ENCODE measurements at regions not wholly inside any gene's neighbourhood (a gene's known extent, or its start where the extent isn't known, plus 50 kb on each side); places are given as distances from the start of the nearest gene placed in this dataset.
"Not testable (repeated sequence)": the region's sequence is repeated elsewhere in the genome, so short reads cannot be mapped to it uniquely, and the experiment has no call there.

- H3K27me3 ChIP-seq = no peaks in the 10 kb centered on the region
- H3K27ac ChIP-seq = no peak overlapping the region
- DNase-seq = no peak
- H3K4me3 ChIP-seq = no peak overlapping the region
- 73 to 83% methylated on average over 1 to 3 of the region's 3 CpGs for WGBS, 2 donors (ENCODE audit: low coverage in 1 of 2)
- no peaks in the 10 kb centered on the region for H3K4me1 ChIP-seq
- H3K36me3 ChIP-seq = no peaks in the 10 kb centered on the region
- in situ Hi-C loops (cut with MboI; ENCODE audit: low pct_ligation_motif_present in 1 of 4, low pct_unique_long_range_greater_than_20kb in 1 of 4, low sequenced_read_pairs in 3 of 4) (no loop called here), intact Hi-C loops (cut with DNase I; ENCODE audit: low total_unique reads) (no loop called here)
- H3K9me3 ChIP-seq = no peaks in the 10 kb centered on the region
- no peak for TF ChIP-seq EP300 (IDR thresholded peaks at IDR 0.05; ENCODE audit: low read depth)
- no peak for TF ChIP-seq POLR2A (IDR thresholded peaks at IDR 0.05)
- no peak for TF ChIP-seq POLR2AphosphoS5 (IDR thresholded peaks at IDR 0.05)
- TF ChIP-seq CTCF (IDR thresholded peaks at IDR 0.05) = no peak
Observed at GRCh38 chr9:7636838-7637467, 162.6 kb downstream of the DMAC1 start.

DNA sequence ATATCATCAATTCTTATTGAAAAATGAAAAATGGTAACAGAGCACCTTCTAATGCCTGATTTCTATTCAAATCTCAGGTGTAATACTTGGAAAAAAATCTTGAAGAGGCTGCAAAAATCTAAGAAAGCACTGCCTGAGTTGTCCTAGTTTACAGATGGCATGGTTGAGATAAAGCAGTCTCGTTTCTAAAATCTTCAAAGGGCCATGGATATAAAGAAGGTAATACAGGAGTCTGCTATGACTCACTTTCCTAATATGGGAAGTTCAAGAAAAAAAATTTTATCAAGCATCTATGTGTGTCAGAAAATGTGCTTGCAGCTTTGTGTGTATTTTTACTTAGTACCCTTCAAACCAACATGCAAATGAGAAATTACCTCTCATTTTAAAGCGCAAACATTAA, 163.3 kb downstream of the DMAC1 start:
- in situ Hi-C loops (cut with MboI; ENCODE audit: low pct_ligation_motif_present in 1 of 4, low pct_unique_long_range_greater_than_20kb in 1 of 4, low sequenced_read_pairs in 3 of 4) (no loop called here), intact Hi-C loops (cut with DNase I; ENCODE audit: low total_unique reads) (no loop called here)
- DNase-seq = no peak
- Histone ChIP-seq H3K27me3 (no peaks in the 10 kb centered on the region), H3K27ac (no peak overlapping the region), H3K4me3 (no peak overlapping the region), H3K36me3 (no peaks in the 10 kb centered on the region), H3K9me3 (no peaks in the 10 kb centered on the region), H3K4me1 (no peaks in the 10 kb centered on the region)
- no peak for TF ChIP-seq POLR2A (IDR thresholded peaks at IDR 0.05)
- TF ChIP-seq EP300 (IDR thresholded peaks at IDR 0.05; ENCODE audit: low read depth) = no peak
- no peak for TF ChIP-seq POLR2AphosphoS5 (IDR thresholded peaks at IDR 0.05)
- WGBS, 2 donors (ENCODE audit: low coverage in 1 of 2) = 58 to 74% methylated on average over 2 of the region's 2 CpGs

DNA sequence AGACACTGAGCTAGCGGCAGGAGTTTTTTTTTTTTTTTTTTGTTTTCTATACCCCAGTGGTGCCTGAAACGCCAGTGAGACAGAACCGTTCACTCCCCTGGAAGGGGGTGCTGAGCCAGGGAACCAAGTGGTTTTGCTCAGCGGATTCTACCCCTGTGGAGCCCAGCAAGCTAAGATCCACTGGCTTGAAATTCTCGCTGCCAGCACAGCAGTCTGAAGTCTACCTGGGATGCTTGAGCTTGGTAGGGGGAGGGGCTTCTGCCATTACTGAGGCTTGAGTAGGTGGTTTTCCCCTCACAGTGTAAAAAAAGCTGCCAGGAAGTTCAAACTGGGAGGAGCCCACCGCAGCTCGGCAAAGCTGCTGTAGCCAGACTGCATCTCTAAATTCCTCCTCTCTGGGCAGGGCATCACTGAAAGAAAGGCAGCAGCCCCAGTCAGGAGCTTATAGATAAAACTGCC, 173.0 kb downstream of the DMAC1 start:
- H3K27me3 ChIP-seq; H3K27ac ChIP-seq; H3K4me1 ChIP-seq; H3K36me3 ChIP-seq; intact Hi-C loops (cut with DNase I; ENCODE audit: low total_unique reads); H3K9me3 ChIP-seq; DNase-seq; H3K4me3 ChIP-seq; in situ Hi-C loops (cut with MboI; ENCODE audit: low pct_ligation_motif_present in 1 of 4, low pct_unique_long_range_greater_than_20kb in 1 of 4, low sequenced_read_pairs in 3 of 4): not testable (repeated sequence)
- WGBS, 2 donors (ENCODE audit: low coverage in 1 of 2) = 54 to 83% methylated on average over 1 to 7 of the region's 7 CpGs

- intact Hi-C loops (cut with DNase I; ENCODE audit: low total_unique reads) = no loop called here
- Histone ChIP-seq H3K4me3 (no peak overlapping the region), H3K4me1 (no peaks in the 10 kb centered on the region), H3K9me3 (no peaks in the 10 kb centered on the region), H3K27me3 (no peaks in the 10 kb centered on the region), H3K36me3 (no peaks in the 10 kb centered on the region), H3K27ac (no peak overlapping the region)
- no peak for DNase-seq
- in situ Hi-C loops (cut with MboI; ENCODE audit: low pct_ligation_motif_present in 1 of 4, low pct_unique_long_range_greater_than_20kb in 1 of 4, low sequenced_read_pairs in 3 of 4) = no loop called here
- no peak for TF ChIP-seq POLR2AphosphoS5 (IDR thresholded peaks at IDR 0.05)
- no peak for TF ChIP-seq POLR2A (IDR thresholded peaks at IDR 0.05)
- no peak for TF ChIP-seq EP300 (IDR thresholded peaks at IDR 0.05; ENCODE audit: low read depth)
- no peak for TF ChIP-seq CTCF (IDR thresholded peaks at IDR 0.05)
- WGBS, 2 donors (ENCODE audit: low coverage in 1 of 2) = 71 to 81% methylated on average over 1 to 2 of the region's 2 CpGs
Observed at GRCh38 chr9:7622481-7622880, 177.1 kb downstream of the DMAC1 start.

- in situ Hi-C loops (cut with MboI; ENCODE audit: low pct_ligation_motif_present in 1 of 4, low pct_unique_long_range_greater_than_20kb in 1 of 4, low sequenced_read_pairs in 3 of 4) (no loop called here), intact Hi-C loops (cut with DNase I; ENCODE audit: low total_unique reads) (no loop called here)
Observed at GRCh38 chr9:7615344-7615743, 184.2 kb downstream of the DMAC1 start.

More at GRCh38 chr9:7615344-7615743, 184.2 kb downstream of the DMAC1 start:
- no peak for DNase-seq
- Histone ChIP-seq H3K27ac (no peak overlapping the region), H3K4me1 (no peaks in the 10 kb centered on the region), H3K4me3 (no peak overlapping the region), H3K36me3 (no peaks in the 10 kb centered on the region), H3K27me3 (no peaks in the 10 kb centered on the region), H3K9me3 (no peaks in the 10 kb centered on the region)
- 76% methylated on average over 1 of the region's 1 CpG; no CpG with 5 or more reads in 1 of the 2 donors for WGBS, 2 donors (ENCODE audit: low coverage in 1 of 2)
- TF ChIP-seq CTCF (IDR thresholded peaks at IDR 0.05) (no peak), EP300 (IDR thresholded peaks at IDR 0.05; ENCODE audit: low read depth) (no peak), POLR2AphosphoS5 (IDR thresholded peaks at IDR 0.05) (no peak), POLR2A (IDR thresholded peaks at IDR 0.05) (no peak)
